ENCODE measurements at regions not wholly inside any gene's neighbourhood (a gene's known extent, or its start where the extent isn't known, plus 50 kb on each side); places are given as distances from the start of the nearest gene placed in this dataset.

GRCh38 chr15:62626903-62627302 is 415.6 kb upstream of the TPM1 start:
- TF ChIP-seq, protein P1, sequence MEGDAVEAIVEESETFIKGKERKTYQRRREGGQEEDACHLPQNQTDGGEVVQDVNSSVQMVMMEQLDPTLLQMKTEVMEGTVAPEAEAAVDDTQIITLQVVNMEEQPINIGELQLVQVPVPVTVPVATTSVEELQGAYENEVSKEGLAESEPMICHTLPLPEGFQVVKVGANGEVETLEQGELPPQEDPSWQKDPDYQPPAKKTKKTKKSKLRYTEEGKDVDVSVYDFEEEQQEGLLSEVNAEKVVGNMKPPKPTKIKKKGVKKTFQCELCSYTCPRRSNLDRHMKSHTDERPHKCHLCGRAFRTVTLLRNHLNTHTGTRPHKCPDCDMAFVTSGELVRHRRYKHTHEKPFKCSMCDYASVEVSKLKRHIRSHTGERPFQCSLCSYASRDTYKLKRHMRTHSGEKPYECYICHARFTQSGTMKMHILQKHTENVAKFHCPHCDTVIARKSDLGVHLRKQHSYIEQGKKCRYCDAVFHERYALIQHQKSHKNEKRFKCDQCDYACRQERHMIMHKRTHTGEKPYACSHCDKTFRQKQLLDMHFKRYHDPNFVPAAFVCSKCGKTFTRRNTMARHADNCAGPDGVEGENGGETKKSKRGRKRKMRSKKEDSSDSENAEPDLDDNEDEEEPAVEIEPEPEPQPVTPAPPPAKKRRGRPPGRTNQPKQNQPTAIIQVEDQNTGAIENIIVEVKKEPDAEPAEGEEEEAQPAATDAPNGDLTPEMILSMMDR (IDR thresholded peaks at IDR 0.05; ENCODE audit: low read depth, low read length): no peak
- TF ChIP-seq EZH2phosphoT487 (IDR thresholded peaks at IDR 0.05; ENCODE audit: low read depth): no peak

Measured in OCI-LY3 (cell line).